GM23338 (cell line): ENCODE measurements at regions not wholly inside any gene's neighbourhood (a gene's known extent, or its start where the extent isn't known, plus 50 kb on each side); places are given as distances from the start of the nearest gene placed in this dataset.

Source experiments
- ATAC-seq: fragments of 200-7000 bp; cut with Tn5 transposase; 3 replicates; pipeline ENCODE4 v1.9.1; 2020
- DNase-seq: peaks from one replicate; pipeline ENCODE4 v3.0.0-alpha.2; 2015; ENCODE audit warnings: low spot score
- H2AFZ ChIP-seq: fragments of 200-600 bp; sonication (generic); 2 replicates; pipeline ENCODE4 v1.8.0; 2016; ENCODE audit warnings: antibody characterized with exemption, mild to moderate bottlenecking, moderate library complexity
- H3F3A ChIP-seq: fragments of 200-600 bp; sonication (generic); replicated peaks from 2 replicates; pipeline ENCODE4 v1.8.0; 2017; ENCODE audit warnings: antibody characterized with exemption, mixed run types, low read depth
- H3K27ac ChIP-seq: fragments of 200-600 bp; sonication (generic); 2 replicates; pipeline ENCODE4 v1.6.1; 2016; ENCODE audit warnings: low read depth
- H3K27me3 ChIP-seq: fragments of 200-600 bp; sonication (generic); 2 replicates; pipeline ENCODE4 v1.8.0; 2016; ENCODE audit warnings: mild to moderate bottlenecking, mixed run types, moderate library complexity; ENCODE audit not compliant: insufficient read depth
- H3K36me3 ChIP-seq: fragments of 200-600 bp; sonication (generic); 2 replicates; pipeline ENCODE4 v1.8.0; 2016; ENCODE audit warnings: mild to moderate bottlenecking; ENCODE audit not compliant: insufficient read depth
- H3K4me1 ChIP-seq: fragments of 200-600 bp; sonication (generic); 2 replicates; pipeline ENCODE4 v1.8.0; 2016; ENCODE audit warnings: mild to moderate bottlenecking, moderate library complexity; ENCODE audit not compliant: insufficient read depth
- H3K4me2 ChIP-seq: fragments of 200-600 bp; sonication (generic); 2 replicates; pipeline ENCODE4 v1.7.1; 2017; ENCODE audit warnings: mixed run types
- H3K4me3 ChIP-seq: fragments of 200-600 bp; sonication (generic); 2 replicates; pipeline ENCODE4 v1.6.1; 2016; ENCODE audit warnings: mixed run types
- H3K79me2 ChIP-seq: fragments of 200-600 bp; sonication (generic); replicated peaks from 2 replicates; pipeline ENCODE4 v1.8.0; 2017; ENCODE audit warnings: mild to moderate bottlenecking; ENCODE audit not compliant: insufficient read depth
- H3K9me2 ChIP-seq: fragments of 200-600 bp; sonication (generic); 2 replicates; pipeline ENCODE4 v1.8.0; 2017; ENCODE audit not compliant: insufficient read depth
- H4K20me1 ChIP-seq: fragments of 200-600 bp; sonication (generic); replicated peaks from 2 replicates; pipeline ENCODE4 v1.8.0; 2017; ENCODE audit warnings: mild to moderate bottlenecking; ENCODE audit not compliant: insufficient read depth
- H3K27ac Mint-ChIP-seq: 2 replicates; pipeline ENCODE4 v1.8.0; 2020; ENCODE audit warnings: inconsistent platforms, mild to moderate bottlenecking, moderate library complexity, mixed read lengths
- H3K27me3 Mint-ChIP-seq: 3 replicates; pipeline ENCODE4 v1.8.0; 2022; ENCODE audit warnings: low read depth, mild to moderate bottlenecking, moderate library complexity, mixed read lengths, inconsistent platforms; ENCODE audit not compliant: insufficient read depth, poor library complexity
- H3K36me3 Mint-ChIP-seq: 3 replicates; pipeline ENCODE4 v1.8.0; 2021; ENCODE audit warnings: low read depth, mild to moderate bottlenecking, inconsistent platforms, moderate library complexity, mixed read lengths
- H3K4me1 Mint-ChIP-seq: 3 replicates; pipeline ENCODE4 v1.8.0; 2020; ENCODE audit warnings: mild to moderate bottlenecking, inconsistent platforms, mixed read lengths
- H3K4me3 Mint-ChIP-seq: 3 replicates; pipeline ENCODE4 v1.8.0; 2021; ENCODE audit warnings: moderate library complexity, mild to moderate bottlenecking, inconsistent platforms, mixed read lengths
- H3K9me3 Mint-ChIP-seq: 3 replicates; pipeline ENCODE4 v1.8.0; 2020; ENCODE audit warnings: moderate library complexity, mild to moderate bottlenecking, inconsistent platforms, mixed read lengths
- CREB1 ChIP-seq: fragments of 250-450 bp; sonication (Bioruptor Pico); IDR thresholded peaks from 2 replicates; pipeline ENCODE4 v1.5.0; 2020; ENCODE audit warnings: low read depth, mild to moderate bottlenecking, moderate library complexity
- CTCF ChIP-seq, 2 experiments: fragments of 200-600 bp in 1 of 2; sonication (generic) in 1 of 2; conservative IDR thresholded peaks; 2 replicates each; pipeline versions ENCODE4 v1.5.1 to v1.6.1; 2016 to 2017; ENCODE audit warnings: antibody characterized with exemption in 2 of 2, low read depth in 2 of 2, mild to moderate bottlenecking in 2 of 2, moderate library complexity in 1 of 2
- ETS1 ChIP-seq: IDR thresholded peaks from 2 replicates; pipeline ENCODE4 v1.6.1; 2016; ENCODE audit warnings: antibody characterized with exemption
- EZH2 ChIP-seq: fragments of 200-600 bp; sonication (generic); IDR thresholded peaks from one replicate; pipeline ENCODE4 v1.8.0; 2017; ENCODE audit warnings: antibody characterized with exemption, mild to moderate bottlenecking, low read depth; ENCODE audit not compliant: unreplicated experiment
- EZH2phosphoT487 ChIP-seq: fragments of 200-600 bp; sonication (generic); IDR thresholded peaks from one replicate; pipeline ENCODE4 v1.8.1; 2018; ENCODE audit warnings: antibody characterized with exemption; ENCODE audit not compliant: unreplicated experiment
- JUNB ChIP-seq: IDR thresholded peaks from one replicate; pipeline ENCODE4 v1.6.1; 2016; ENCODE audit warnings: antibody characterized with exemption; ENCODE audit not compliant: unreplicated experiment
- NANOG ChIP-seq: IDR thresholded peaks from 2 replicates; pipeline ENCODE4 v1.6.1; 2016; ENCODE audit warnings: antibody characterized with exemption, borderline replicate concordance
- POLR2AphosphoS5 ChIP-seq: IDR thresholded peaks from 2 replicates; pipeline ENCODE4 v1.6.1; 2016; ENCODE audit warnings: antibody characterized with exemption, low read depth
- REST ChIP-seq: IDR thresholded peaks from one replicate; pipeline ENCODE4 v1.6.1; 2018; ENCODE audit warnings: antibody characterized with exemption; ENCODE audit not compliant: unreplicated experiment
- STAT1 ChIP-seq: IDR thresholded peaks from one replicate; pipeline ENCODE4 v1.6.1; 2016; ENCODE audit warnings: antibody characterized with exemption; ENCODE audit not compliant: unreplicated experiment
- ZNF114 ChIP-seq: fragments of 250-450 bp; sonication (Bioruptor Pico); IDR thresholded peaks from 2 replicates; pipeline ENCODE4 v1.5.0; 2020; ENCODE audit warnings: mild to moderate bottlenecking, moderate library complexity
- ZNF331 ChIP-seq: fragments of 250-450 bp; sonication (Bioruptor Pico); IDR thresholded peaks from 2 replicates; pipeline ENCODE4 v1.5.0; 2020; ENCODE audit warnings: low read depth, mild to moderate bottlenecking, moderate library complexity
- ZNF462 ChIP-seq: fragments of 250-450 bp; sonication (Bioruptor Pico); IDR thresholded peaks from 2 replicates; pipeline ENCODE4 v1.5.0; 2020; ENCODE audit warnings: mild to moderate bottlenecking, moderate library complexity

GRCh38 chr6:168130168-168130696 is 51.2 kb upstream of the FRMD1 start:
- no peak overlapping the region for H3K4me3 Mint-ChIP-seq
- H3K9me2 ChIP-seq: no peaks in the 10 kb centered on the region
- H3K27me3 Mint-ChIP-seq: peaks cover 20% of the 10 kb centered on the region
- H3K4me1 Mint-ChIP-seq: peaks cover 22% of the 10 kb centered on the region
- H3K27ac Mint-ChIP-seq: no peak overlapping the region
- H2AFZ ChIP-seq: no peak overlapping the region
- H3K4me3 ChIP-seq: no peak overlapping the region
- no peaks in the 10 kb centered on the region for H3K36me3 ChIP-seq
- H3K9me3 Mint-ChIP-seq: no peaks in the 10 kb centered on the region
- DNase-seq (no peak), ATAC-seq (no peak)
- TF ChIP-seq CREB1 (no peak), ETS1 (no peak), STAT1 (no peak), EZH2phosphoT487 (no peak), JUNB (no peak), NANOG (no peak), ZNF331 (CRISPR knock-in tag) (no peak), EZH2 (no peak), CTCF (conservative IDR thresholded peaks at IDR 0.05; ENCODE audit: low read depth in 2 of 2) (no peak), ZNF114 (no peak), REST (no peak), ZNF462 (CRISPR knock-in tag) (no peak), POLR2AphosphoS5 (no peak)
- no peaks in the 10 kb centered on the region for H3F3A ChIP-seq
- no peak overlapping the region for H3K27ac ChIP-seq
- peaks cover 11% of the 10 kb centered on the region for H3K4me1 ChIP-seq
- H3K27me3 ChIP-seq: no peaks in the 10 kb centered on the region
- no peaks in the 10 kb centered on the region for H3K79me2 ChIP-seq
- H3K36me3 Mint-ChIP-seq: no peaks in the 10 kb centered on the region
- H4K20me1 ChIP-seq: no peaks in the 10 kb centered on the region
- no peak overlapping the region for H3K4me2 ChIP-seq
